ENCODE measurements at regions not wholly inside any gene's neighbourhood (a gene's known extent, or its start where the extent isn't known, plus 50 kb on each side); places are given as distances from the start of the nearest gene placed in this dataset.
A peak's percentile ranks its signal among the peaks of the same experiment; 100 is the strongest.
"Not testable (repeated sequence)": the region's sequence is repeated elsewhere in the genome, so short reads cannot be mapped to it uniquely, and the experiment has no call there.

DNA sequence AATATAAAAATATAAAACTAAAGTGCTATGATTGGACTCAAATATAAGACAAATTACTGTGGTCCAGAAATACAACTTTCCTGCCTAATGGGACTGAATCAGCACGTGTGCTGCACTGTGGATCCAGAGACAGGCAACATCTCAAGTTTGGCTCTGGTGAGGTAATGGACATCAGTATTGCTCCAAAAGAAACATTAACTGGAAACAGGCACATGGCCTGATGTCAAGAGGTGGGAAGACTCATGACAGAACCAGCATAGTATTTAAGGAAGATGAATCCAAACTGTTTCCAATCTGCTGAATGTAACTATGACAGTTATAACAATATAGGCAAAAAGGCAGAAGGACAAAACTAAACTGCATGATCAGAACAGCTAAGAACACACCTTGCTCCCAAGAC, 354.6 kb downstream of the FSIP2 start:
- no peak for FAIRE-seq

DNA sequence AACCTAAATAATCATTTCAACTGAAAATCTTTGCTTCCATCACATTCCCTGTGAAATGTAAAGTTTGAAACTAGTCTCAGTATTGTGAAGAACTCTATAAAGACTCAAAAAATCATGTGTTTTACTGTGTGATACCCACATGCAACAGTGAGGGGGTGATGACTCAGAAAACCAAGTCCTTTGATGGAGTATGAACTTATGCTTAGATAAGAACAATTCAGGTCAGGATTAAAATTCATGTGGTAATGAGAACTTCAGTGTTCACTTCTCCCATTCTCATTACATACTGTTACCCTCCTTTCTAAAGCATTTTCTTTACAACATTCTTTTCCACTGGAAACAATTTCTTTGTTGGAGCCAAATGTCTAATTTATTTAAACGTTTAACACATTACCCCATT, 360.2 kb downstream of the FSIP2 start:
- FAIRE-seq: no peak

DNA sequence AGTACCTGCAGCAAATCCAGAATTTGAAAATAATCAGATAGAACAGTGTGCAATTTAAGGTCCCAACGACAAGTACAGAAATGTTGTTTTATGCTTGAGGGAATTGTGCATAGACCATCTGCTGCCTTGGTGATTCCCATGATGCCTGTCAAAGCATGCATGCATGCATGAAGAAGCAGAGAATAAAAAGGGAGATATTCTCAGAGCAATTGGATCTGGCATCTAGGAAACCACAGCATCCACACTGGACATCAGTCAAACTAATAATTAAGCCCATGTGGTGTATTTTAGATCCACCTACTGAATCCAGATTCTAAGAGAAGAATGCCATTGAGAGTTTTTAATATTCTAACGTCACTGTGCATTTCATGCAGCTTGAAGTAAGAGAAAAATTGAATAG, 361.2 kb downstream of the FSIP2 start:
- FAIRE-seq: no peak

DNA sequence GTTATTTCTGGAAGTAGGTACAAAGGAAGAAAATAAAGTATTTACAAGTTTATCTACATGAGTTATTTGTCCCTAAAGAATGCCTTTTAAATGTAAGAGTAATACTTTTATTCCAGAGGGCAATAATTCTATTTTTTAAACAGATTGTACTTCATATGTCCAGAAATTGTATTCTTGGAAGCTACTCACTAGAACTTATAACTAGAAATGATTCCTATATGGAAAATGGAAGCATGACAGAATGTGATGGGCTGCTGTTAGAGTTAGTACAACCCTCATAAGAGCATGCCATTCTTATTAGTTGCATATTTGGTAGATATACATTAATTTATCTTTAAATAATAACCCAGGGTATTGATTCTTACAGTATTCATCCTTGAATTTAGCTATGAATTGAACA, 362.0 kb downstream of the FSIP2 start:
- no peak for FAIRE-seq

DNA sequence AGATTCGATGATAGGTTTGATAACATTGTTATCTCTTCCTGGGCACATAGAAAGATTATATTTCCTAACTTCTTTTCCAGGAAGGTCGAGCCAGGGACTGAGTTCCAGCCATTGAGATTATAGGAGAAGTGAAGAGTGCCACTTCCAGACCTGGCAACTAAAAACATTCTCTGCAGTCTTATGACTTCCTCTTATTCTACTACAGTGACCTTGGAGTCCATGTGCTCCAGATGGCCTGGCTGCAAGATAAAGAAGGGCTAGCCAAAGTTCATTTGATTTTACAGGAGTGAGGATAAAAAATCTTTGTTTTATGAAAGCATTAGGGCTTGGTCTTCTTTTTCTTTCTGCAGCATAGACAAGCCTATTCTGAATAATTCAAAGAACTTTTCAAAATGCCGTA, 363.0 kb downstream of the FSIP2 start:
- FAIRE-seq: no peak

DNA sequence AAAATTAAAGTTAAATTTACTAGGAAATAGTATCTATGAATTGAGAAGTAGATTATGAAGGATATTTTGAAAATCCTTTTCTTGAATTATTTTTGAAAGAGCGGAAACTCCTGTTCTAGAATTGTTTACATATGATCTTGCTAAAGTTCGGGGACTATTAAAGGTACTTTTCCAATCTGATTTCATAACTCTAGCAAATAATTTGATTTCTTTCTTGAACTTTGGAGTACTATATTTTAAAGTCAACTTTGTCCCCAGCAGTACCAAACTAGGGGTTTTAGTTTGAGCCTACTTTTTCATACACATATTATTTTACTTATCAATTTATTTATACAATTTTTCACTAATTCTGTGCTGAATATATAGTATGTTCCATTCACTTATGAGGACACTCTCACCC, 364.7 kb downstream of the FSIP2 start:
- FAIRE-seq: no peak

DNA sequence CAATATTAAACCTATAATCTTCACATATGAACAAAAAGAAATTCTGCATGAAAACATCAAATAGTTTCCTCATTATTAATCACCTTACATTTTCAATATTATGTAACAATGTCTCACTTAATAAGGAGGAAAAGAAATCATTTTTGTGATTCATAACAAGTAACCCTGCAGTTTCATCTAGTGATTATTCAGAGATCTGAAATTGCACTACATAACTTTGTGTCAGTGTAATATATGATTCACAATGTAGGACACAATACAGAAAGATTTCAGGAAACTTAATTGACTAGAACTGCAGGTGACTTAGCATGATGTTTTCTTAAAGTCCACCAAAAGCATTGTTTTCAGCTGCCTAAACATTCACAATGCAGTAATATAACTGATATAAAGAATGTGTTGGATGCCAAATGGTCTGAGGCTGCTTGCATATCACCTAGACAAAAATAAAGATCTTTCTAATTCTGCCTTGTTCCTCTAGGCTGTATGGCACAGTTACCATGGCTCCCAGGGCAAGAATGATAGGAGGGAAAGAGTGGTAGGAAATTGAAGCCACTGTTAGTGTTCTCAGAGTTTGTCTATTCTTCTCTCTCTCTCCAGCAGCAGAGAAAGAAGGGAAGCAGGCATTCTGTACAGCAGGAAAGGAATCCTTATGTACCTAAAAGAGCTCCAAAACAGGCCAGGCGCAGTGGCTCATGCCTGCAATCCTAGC, 366.6 kb downstream of the FSIP2 start:
- peak; percentile 10 for FAIRE-seq

DNA sequence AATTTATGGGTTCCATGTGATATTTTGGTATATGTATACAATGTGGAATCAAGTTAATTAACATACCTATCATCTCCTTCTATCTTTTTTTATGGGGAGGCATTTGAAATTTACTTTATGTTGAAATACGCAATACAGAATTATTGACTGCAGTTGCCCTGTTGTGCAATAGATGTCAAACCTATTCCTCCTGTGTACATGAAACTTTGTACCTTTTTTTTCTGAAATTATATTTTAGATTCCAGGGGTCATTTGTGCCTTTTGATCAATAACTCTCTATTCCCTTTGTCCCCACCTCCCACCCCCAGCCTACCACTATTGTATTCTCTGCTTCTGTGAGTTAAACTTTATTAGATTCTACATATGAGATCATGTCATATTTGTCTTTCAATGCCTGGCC, 369.9 kb downstream of the FSIP2 start:
- no peak for FAIRE-seq

DNA sequence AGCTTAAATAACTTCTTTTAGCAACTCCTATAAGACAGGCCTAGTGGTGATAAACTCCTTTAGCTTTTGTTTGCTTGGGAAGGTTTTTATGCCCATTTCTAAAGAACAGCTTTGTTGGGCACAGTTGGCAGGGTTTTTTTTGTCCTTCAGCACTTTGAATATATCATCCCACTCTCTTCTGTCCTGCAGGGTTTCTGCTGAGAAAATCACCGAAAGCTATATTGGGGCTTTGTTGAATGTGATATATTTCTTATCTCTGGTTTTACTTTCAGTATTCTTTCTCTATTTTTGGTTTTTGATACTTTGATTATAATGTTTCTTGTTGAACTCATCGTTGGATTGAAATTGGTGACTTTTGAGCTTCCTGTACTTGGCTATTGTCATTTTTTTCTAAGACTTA, 372.8 kb upstream of the ZC3H15 start:
- FAIRE-seq: no peak

DNA sequence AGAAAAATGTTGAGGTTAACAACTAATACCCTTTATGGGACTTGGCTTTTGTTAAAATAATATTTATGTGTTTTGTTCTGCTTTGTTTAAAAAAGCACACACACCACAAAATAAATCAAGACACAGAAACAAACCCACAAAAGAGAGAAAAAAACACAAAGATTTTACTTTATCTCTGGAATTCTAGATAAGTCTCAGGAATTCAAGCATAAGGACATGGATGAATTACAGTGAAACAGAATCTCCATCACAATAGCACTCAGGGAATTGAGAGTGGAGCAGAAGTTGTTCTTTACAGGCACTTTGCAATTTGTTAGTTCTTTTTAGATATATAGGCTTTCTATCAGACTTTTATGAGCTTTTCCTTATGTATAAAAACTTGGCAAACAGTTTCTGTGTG, 360.9 kb upstream of the ZC3H15 start:
- FAIRE-seq: no peak

DNA sequence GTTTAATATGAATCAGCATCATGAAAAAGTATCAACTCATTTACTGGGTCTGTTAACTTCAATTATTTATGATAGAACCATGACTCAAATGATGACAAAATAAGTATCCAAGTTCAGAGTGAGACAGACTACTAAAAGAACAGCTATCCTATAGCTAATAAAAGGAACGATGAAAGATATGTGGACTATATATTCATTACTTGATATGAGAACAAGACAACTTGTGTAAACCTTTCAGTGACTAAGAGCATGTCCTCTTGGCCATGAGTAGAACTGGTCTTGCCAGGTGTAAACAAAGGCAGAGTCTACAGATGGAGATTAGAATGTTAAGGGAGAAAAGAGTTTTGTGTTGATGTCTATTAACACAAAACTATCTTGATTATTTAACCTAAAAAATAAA, 360.4 kb upstream of the ZC3H15 start:
- no peak for FAIRE-seq

DNA sequence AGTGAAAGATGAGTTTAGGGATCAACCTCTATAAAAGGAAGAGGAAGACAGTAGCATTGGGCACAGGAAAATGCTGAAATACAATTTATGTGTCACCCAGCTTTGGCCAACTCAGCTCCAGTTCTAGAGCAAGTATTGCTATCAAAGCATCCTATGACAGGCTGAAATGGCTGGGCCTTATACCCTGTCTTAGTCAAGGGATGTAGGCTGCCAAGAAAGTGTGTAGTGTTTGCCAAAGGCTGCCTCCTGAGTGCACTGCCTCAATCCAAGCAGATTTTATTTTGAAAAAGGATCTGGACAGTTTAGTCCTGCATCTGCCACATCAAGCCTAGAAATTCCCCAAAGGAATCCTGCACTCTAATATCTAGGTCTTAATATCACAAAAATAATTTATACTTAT, 359.9 kb upstream of the ZC3H15 start:
- FAIRE-seq: no peak

DNA sequence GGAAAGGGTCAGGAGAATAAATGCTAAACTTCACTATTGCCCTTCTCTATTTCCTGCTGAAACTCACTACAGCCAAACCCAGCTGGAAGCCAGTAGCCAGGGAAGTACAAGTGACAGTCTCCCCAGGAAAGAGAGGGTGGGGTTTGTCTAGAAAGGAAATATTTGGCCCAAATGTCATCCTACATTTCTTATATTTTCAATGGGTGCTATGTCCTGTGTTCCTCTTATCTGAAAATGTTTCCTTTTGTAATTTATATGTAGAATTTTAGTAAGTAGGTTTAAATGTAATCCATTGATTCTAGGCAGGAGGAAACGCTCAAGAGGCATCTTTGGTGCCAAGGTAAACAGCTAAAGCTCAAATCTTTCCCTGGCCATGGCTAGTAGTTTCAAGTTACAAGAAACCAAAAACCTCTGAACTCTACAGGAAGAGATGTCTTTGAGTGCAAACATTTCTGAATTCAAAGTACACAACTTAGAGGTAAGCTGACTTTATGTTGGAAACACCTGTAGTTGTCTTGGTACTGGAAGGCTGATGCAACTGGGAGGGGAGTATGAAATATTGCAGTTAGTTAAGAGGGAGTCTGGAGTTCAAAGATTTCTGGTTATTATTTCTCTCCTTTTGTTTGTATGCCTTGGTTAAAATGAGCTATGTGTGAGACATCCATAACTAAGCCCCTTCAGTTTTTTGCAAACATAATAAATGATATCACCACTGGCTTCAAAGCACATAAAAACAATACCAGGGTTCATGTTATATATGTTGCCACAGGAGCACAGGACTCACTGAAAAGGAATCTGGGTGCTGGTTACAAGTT, 356.1 kb upstream of the ZC3H15 start:
- FAIRE-seq: no peak

DNA sequence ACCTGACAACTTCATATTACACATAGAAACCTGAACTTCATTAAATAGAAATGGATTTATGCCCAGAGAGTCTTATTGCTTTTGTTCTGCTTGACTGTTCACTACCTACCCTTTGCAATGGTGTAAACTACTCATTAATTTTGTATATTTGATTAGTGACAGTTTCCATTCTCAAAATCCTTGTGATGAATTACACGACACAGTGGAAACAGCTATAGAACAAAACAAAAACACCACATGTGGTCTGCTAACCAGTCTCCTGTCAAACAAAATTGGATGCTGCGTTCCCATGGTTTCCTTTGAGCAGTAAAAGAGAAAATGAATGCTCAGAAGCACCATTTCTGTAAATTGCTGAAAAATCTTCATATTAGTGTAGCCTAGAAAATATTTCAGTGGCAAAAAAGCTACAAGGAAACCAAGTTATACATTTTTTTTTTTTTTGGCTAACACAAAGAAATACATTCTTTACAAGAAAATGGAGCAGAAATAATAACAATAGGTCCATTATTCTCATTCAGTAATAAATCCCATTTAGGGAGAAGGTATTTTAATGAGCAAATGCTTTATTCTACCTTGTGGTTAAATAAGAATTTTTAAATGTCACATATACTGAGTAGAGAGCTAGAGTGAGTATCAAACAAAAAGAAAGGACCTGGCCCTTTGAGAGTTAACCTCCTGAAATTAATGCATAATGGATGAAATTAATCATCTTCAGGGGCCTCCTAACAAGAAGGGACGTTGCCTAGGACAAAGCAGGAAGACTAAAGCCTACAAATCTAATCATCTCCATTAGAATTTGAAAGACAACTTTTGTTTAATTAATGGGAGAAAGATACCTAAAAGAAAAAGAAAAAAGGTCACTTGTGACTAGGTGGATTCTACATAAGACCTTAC, 355.1 kb upstream of the ZC3H15 start:
- no peak for FAIRE-seq

DNA sequence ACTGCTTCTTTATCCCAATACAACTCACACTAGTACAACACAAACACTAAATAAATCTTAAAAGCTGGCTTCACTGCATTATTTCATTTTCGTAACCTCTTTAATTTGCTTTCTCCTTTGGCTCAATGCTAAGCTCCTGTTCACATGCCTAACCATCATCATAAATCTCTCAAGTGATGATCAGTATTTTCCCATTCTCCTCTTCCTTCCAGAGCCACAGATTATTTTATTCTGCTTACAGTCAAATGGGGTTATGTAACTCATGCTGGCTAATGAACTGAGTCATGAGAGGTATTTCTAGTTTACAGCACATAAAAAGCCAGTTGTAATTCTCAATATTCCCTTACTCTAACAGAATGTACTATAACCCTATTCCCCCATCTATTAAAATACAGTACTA, 350.4 kb upstream of the ZC3H15 start:
- no peak for FAIRE-seq

DNA sequence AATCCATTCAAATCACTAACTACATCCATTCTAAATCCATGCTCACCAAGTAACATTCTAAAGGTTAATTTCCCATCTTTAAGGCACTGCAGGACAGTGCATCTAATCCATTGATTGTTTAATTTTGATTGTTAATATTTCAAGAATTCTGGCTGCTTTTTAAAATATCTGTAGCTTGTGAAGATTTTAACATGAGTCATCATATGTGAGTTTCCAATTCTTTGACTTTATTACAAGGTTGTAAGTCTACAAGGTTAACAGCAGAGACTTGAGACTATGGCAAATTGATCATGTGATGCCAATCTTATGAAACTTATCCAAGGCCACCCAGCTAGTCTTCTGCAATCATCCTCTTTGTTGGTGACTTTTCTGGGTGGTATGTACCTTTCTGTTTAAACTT, 349.2 kb upstream of the ZC3H15 start:
- no peak for FAIRE-seq

DNA sequence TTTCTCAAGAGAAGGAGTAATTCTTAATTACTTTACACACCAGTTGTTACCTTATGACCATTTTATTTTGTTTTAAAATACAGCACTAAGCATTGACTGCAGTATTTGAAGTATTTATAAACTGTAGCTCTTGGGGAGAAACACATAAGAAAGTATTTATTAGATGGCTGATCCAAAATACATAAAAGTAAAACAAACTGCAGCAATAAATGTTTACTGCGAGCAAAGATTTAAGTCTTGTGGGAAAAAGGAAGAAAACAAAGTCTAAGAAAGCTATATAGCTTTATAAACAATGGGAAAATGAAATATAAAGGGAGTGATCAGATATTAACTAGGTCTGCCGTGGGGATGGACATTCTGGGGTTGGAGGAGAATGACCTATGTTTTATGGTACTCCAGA, 347.2 kb upstream of the ZC3H15 start:
- FAIRE-seq: no peak

DNA sequence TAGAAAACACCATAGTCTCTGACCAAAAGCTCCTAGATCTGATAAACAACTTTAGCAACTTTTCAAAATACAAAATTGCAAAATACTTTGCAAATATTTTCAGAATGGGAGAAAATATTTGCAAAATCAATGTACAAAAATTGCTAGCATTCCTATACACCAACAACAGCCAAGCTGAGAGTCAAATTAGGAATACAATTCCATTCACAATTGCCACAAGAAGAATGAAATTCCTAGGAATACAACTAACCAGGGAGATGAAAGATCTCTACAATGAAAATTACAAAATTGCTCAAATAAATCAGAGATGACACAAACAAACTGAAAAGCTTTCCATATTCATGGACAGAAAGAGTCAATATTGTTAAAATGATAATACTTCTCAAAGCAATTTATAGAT, 327.0 kb upstream of the ZC3H15 start:
- no peak for FAIRE-seq

DNA sequence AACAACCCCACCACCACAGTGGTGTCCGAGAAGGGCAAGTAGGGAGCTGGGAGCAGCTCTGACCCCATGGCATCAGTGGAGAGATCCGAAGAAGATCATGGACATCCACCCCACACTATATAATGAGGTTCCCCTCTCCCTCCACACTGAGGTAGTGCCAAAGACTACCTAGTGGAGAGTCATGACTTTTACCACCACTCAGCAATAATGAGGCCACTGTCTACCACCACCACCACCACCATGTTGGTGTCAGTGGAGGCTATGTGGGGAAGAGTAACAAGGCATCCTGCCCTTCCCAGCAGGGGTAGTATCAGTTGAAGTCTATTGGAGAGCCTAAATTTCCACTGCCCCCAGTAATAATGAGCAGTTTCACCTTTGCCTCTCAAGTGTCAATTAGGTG, 321.7 kb upstream of the ZC3H15 start:
- no peak for FAIRE-seq

DNA sequence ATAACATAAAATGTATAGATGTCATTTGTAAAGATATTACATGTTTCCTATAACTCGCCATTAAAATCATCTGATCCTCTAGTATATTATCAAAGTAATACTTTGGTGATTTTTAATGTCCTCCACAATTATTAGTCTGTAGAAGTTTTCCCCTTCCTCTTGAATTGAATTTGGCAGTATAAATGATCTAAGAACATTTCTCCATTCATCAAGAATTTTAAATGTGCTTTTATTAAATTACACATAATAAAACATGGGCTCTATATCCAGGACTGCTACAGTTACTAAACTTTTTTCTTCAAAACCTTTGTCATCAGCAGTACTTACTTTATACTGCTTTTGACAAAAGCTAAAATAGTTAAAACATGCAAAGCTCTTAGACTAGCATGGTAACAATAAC, 315.4 kb upstream of the ZC3H15 start:
- no peak for FAIRE-seq

DNA sequence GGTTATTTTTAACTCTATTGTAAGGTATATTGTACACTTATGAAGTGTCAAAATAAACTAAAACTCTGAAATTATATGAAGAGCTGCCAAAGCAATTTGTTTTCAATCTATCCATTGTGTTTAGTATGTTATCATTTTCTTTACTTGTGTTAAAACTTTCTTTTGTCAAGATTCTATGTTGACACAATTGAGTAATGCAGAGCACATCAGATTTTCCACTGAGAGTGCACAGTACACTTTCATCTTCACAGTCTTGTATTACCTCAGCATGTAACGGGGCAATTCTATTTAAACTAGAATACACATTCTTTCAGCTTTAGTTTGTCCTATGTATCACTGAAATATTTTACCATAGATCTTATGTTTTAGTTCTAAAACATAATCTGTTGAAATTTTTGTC, 304.4 kb upstream of the ZC3H15 start:
- no peak for FAIRE-seq

DNA sequence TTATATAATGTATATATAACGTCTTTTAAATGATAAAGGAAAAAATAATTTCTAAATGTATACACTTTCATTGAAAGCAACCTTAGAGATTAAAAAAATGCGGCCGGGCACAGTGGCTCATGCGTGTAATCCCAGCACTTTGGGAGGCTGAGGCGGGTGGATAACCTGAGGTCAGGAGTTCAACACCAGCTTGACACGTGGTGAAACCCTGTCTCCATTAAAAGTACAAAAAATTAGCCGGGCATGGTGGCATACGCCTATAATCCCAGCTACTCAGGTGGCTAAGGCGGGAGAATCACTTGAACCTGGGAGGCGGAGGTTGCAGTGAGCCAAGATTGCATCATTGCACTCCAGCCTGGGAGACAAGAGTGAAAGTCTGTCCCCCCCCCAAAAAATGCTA, 303.7 kb upstream of the ZC3H15 start:
- not testable (repeated sequence) for FAIRE-seq

DNA sequence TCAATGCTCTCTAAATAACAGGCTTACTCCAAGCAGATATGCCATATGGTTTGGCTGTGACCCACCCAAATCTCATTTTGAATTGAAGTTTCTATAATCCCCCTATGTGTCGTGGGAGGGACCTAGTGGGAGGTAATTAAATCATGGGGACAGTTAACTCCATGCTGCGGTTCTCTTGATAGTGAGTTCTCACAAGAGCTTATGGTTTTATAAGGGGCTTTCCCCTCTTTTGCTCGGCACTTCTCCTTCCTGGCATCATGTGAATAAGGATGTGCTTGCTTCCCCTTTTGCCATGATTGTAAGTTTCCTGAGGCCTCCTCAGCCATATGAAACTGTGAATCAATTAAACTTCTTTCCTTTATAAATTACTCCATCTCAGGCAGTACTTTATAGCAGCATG, 302.7 kb upstream of the ZC3H15 start:
- FAIRE-seq: no peak

DNA sequence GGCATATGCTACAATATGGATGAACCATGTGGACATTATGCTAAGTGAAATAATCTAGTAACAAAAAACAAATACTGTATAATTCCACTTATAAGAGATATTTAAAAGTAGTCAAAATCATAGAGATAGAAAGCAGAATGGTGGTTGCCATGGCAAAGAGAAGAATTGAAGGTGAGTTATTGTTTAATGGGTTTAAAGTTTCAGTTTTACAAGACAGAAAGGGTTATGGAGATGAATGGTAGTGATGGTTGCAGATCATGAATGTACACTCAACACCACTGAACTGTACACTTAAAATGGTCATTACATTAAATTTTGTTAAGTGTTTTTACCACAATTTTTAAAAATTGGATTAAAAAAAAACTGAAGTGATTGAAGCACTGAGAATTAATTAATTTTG, 298.2 kb upstream of the ZC3H15 start:
- no peak for FAIRE-seq
